Endodermal cell (in vitro differentiated cells): ENCODE measurements at regions not wholly inside any gene's neighbourhood (a gene's known extent, or its start where the extent isn't known, plus 50 kb on each side); places are given as distances from the start of the nearest gene placed in this dataset.

Experiments
- DNase-seq: peaks from one replicate; pipeline ENCODE4 v3.0.0-alpha.2; 2017
- H3K27ac ChIP-seq: 2 replicates; pipeline ENCODE4 v1.5.1; 2013; ENCODE audit warnings: mild to moderate bottlenecking, low read depth, low read length, moderate library complexity
- H3K27me3 ChIP-seq: 2 replicates; pipeline ENCODE4 v1.6.1; 2013; ENCODE audit warnings: mild to moderate bottlenecking, low read length, moderate library complexity; ENCODE audit not compliant: insufficient read depth, control insufficient read depth, poor library complexity, severe bottlenecking
- H3K36me3 ChIP-seq: 2 replicates; pipeline ENCODE4 v1.7.0; 2013; ENCODE audit warnings: mild to moderate bottlenecking, low read length, moderate library complexity; ENCODE audit not compliant: control insufficient read depth, insufficient read depth
- H3K4me1 ChIP-seq: one replicate; pipeline ENCODE4 v1.7.0; 2013; ENCODE audit warnings: low read length; ENCODE audit not compliant: control insufficient read depth, insufficient read depth
- H3K4me3 ChIP-seq: 2 replicates; pipeline ENCODE4 v1.5.1; 2013; ENCODE audit warnings: mild to moderate bottlenecking, low read length, moderate library complexity
- H3K9ac ChIP-seq: 2 replicates; pipeline ENCODE4 v1.6.1; 2013; ENCODE audit warnings: mild to moderate bottlenecking, low read length, moderate library complexity; ENCODE audit not compliant: poor library complexity, severe bottlenecking; ENCODE audit errors: extremely low read depth
- H3K9me3 ChIP-seq: 2 replicates; pipeline ENCODE4 v1.6.1; 2013; ENCODE audit warnings: mild to moderate bottlenecking, low read length, moderate library complexity; ENCODE audit not compliant: control insufficient read depth
- H3K27ac Mint-ChIP-seq: 2 replicates; pipeline ENCODE4 v1.8.0; 2020; ENCODE audit warnings: mixed read lengths
- H3K27me3 Mint-ChIP-seq: 2 replicates; pipeline ENCODE4 v1.8.0; 2021; ENCODE audit warnings: mild to moderate bottlenecking, mixed read lengths; ENCODE audit not compliant: insufficient read depth
- H3K36me3 Mint-ChIP-seq: 2 replicates; pipeline ENCODE4 v1.8.0; 2020; ENCODE audit warnings: low read depth, mixed read lengths
- H3K4me1 Mint-ChIP-seq: 2 replicates; pipeline ENCODE4 v1.8.0; 2020; ENCODE audit warnings: mixed read lengths
- H3K4me3 Mint-ChIP-seq: 2 replicates; pipeline ENCODE4 v1.8.0; 2020; ENCODE audit warnings: mild to moderate bottlenecking, moderate library complexity, mixed read lengths
- H3K9me3 Mint-ChIP-seq: 2 replicates; pipeline ENCODE4 v1.8.0; 2020; ENCODE audit warnings: mild to moderate bottlenecking, mixed read lengths
- WGBS, 2 experiments: methylation state at CpG; one replicate each; pipeline versions ENCODE4 v1.1.5 to v1.1.7; 2013; ENCODE audit warnings: missing lambda C conversion rate in 2 of 2, mixed read lengths in 1 of 2; ENCODE audit not compliant: insufficient coverage in 1 of 2, insufficient read length in 1 of 2; 5-methylcytosine and 5-hydroxymethylcytosine counted together
- TF ChIP-seq, protein P1 (sequence below): fragments of 200-600 bp; sonication (generic); conservative IDR thresholded peaks from 2 replicates; pipeline ENCODE4 v1.5.0; 2021; ENCODE audit warnings: antibody characterized with exemption, mild to moderate bottlenecking

DNA sequence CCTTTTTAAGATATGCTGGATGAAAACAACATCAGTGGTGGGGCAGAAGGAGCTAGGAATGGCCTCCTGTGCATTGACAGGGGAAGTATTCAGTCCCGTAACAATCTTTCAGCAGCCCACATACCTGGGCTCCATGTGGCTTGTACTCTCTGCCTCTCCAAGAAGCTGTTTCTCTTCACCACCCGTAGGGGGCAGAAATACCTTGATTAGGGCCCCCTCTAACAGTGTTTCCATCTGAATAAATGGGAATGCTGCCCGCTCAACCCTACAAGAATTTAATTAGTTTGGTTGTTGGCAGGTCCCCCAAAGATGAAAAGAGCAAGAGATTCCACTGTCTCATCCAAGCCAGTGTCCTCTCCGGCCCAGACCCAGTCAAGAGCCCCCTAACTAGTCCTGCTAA lies 155.2 kb downstream of the SMIM20 start:
- TF ChIP-seq, protein P1, sequence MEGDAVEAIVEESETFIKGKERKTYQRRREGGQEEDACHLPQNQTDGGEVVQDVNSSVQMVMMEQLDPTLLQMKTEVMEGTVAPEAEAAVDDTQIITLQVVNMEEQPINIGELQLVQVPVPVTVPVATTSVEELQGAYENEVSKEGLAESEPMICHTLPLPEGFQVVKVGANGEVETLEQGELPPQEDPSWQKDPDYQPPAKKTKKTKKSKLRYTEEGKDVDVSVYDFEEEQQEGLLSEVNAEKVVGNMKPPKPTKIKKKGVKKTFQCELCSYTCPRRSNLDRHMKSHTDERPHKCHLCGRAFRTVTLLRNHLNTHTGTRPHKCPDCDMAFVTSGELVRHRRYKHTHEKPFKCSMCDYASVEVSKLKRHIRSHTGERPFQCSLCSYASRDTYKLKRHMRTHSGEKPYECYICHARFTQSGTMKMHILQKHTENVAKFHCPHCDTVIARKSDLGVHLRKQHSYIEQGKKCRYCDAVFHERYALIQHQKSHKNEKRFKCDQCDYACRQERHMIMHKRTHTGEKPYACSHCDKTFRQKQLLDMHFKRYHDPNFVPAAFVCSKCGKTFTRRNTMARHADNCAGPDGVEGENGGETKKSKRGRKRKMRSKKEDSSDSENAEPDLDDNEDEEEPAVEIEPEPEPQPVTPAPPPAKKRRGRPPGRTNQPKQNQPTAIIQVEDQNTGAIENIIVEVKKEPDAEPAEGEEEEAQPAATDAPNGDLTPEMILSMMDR: peak; percentile 80
- H3K9me3 ChIP-seq: no peaks in the 10 kb centered on the region
- no peaks in the 10 kb centered on the region for H3K27me3 Mint-ChIP-seq
- H3K27ac Mint-ChIP-seq: no peak overlapping the region
- 60 to 67% methylated on average over 3 to 4 of the region's 4 CpGs for WGBS, 2 experiments
- peak; percentile 64 for DNase-seq
- H3K4me3 ChIP-seq: no peak overlapping the region
- no peak overlapping the region for H3K9ac ChIP-seq
- no peaks in the 10 kb centered on the region for H3K4me1 ChIP-seq
- no peak overlapping the region for H3K27ac ChIP-seq
- no peaks in the 10 kb centered on the region for H3K36me3 ChIP-seq
- H3K27me3 ChIP-seq: no peaks in the 10 kb centered on the region
- H3K36me3 Mint-ChIP-seq: no peaks in the 10 kb centered on the region
- H3K4me1 Mint-ChIP-seq: no peaks in the 10 kb centered on the region
- H3K4me3 Mint-ChIP-seq: no peak overlapping the region
- H3K9me3 Mint-ChIP-seq: no peaks in the 10 kb centered on the region

DNA sequence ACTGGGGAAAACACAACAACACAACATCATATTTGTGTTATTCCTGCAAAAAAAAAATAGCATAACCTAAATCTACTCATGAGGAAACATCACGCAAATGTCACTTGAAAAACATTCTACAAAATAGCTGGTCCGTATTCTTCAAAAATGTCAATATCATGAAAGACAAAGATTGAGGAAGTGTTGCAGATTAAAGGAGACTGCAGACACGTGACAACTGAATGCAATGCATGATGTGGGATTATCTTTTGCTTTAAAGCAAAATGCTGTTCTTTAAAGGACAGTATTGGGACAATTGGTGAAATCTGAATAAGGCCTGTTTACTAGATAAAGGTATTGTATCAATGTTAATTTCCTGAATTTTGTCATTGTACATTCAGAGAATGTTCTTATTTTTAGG lies 157.7 kb downstream of the SMIM20 start:
- Mint-ChIP-seq H3K27me3 (no peaks in the 10 kb centered on the region), H3K36me3 (no peaks in the 10 kb centered on the region), H3K27ac (no peak overlapping the region), H3K4me1 (no peaks in the 10 kb centered on the region), H3K9me3 (peaks cover 5% of the 10 kb centered on the region), H3K4me3 (no peak overlapping the region)
- Histone ChIP-seq H3K4me1 (no peaks in the 10 kb centered on the region), H3K9me3 (no peaks in the 10 kb centered on the region), H3K27me3 (no peaks in the 10 kb centered on the region), H3K27ac (no peak overlapping the region), H3K4me3 (no peak overlapping the region), H3K36me3 (no peaks in the 10 kb centered on the region), H3K9ac (no peak overlapping the region)
- 92 to 100% methylated on average over 3 of the region's 3 CpGs for WGBS, 2 experiments
- TF ChIP-seq, protein P1: no peak
- DNase-seq: no peak

DNA sequence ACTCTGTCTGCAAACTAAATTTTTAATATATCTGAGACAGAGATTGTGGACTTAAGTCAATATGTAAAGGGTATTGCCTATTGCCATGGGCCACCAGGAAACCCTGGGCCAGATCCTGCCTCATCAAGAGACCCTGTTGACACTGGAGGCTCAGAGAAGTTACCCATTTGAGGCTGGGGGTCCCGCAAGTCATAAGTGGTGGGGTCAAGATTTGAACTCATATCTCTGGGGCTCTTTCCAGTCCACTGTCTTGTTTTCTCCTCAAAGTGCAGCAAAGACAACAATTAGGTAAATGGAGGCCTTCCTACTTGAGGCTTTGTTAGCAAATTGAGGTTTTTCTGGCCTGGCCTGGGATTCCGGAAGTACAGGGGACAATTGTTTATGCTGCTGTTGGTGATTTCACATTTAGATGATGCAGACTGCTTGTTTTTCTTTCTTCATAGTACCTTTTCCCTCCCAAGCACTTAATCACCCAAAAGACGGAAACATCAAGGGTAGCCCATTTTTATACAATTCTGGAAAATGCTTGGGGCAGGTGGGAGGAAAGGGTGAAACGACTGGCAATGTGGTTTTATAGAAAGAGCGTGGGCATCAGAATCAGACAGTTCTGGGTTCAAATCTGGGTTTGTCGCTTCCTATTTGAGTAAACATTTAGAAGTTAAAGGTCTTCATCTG lies 160.0 kb downstream of the SMIM20 start:
- Mint-ChIP-seq H3K36me3 (no peaks in the 10 kb centered on the region), H3K4me1 (no peaks in the 10 kb centered on the region), H3K27ac (no peak overlapping the region), H3K9me3 (peaks cover 7% of the 10 kb centered on the region), H3K27me3 (no peaks in the 10 kb centered on the region), H3K4me3 (no peak overlapping the region)
- TF ChIP-seq, protein P1: no peak
- Histone ChIP-seq H3K9me3 (no peaks in the 10 kb centered on the region), H3K27me3 (no peaks in the 10 kb centered on the region), H3K36me3 (no peaks in the 10 kb centered on the region), H3K4me3 (no peak overlapping the region), H3K27ac (no peak overlapping the region), H3K9ac (no peak overlapping the region), H3K4me1 (no peaks in the 10 kb centered on the region)
- no peak for DNase-seq
- WGBS, 2 experiments: 95% methylated on average over 2 to 6 of the region's 6 CpGs
